GM21390 (cell line): ENCODE measurements at regions not wholly inside any gene's neighbourhood (a gene's known extent, or its start where the extent isn't known, plus 50 kb on each side); places are given as distances from the start of the nearest gene placed in this dataset.
"Not testable (repeated sequence)": the region's sequence is repeated elsewhere in the genome, so short reads cannot be mapped to it uniquely, and the experiment has no call there.

Experiments
- ATAC-seq: cut with Tn5 transposase; IDR thresholded peaks from one replicate; pipeline ENCODE4 v1.9.1; 2021; ENCODE audit not compliant: unreplicated experiment

GRCh38 chr4:123667496-123667895 is 270.9 kb downstream of the SPRY1 start:
- ATAC-seq: no peak

- no peak for ATAC-seq
These were observed 271.4 kb downstream of the SPRY1 start for GRCh38 chr4:123667991-123668390.

GRCh38 chr4:123671636-123672404 is 275.2 kb downstream of the SPRY1 start:
- peak; percentile 96 for ATAC-seq

GRCh38 chr4:123672987-123673386 is 276.4 kb downstream of the SPRY1 start:
- no peak for ATAC-seq

- no peak for ATAC-seq
These were observed 277.4 kb downstream of the SPRY1 start for GRCh38 chr4:123673971-123674370.

- no peak for ATAC-seq
These were observed 278.3 kb downstream of the SPRY1 start for GRCh38 chr4:123674762-123675465.

- ATAC-seq: no peak
These were observed 279.0 kb downstream of the SPRY1 start for GRCh38 chr4:123675567-123675966.

GRCh38 chr4:123676071-123676889 is 279.7 kb downstream of the SPRY1 start:
- no peak for ATAC-seq

- ATAC-seq: no peak
These were observed 280.3 kb downstream of the SPRY1 start for GRCh38 chr4:123676890-123677229.

- ATAC-seq: no peak
These were observed 286.3 kb downstream of the SPRY1 start for GRCh38 chr4:123682931-123683330.

GRCh38 chr4:123684937-123685336 is 288.3 kb downstream of the SPRY1 start:
- not testable (repeated sequence) for ATAC-seq

- not testable (repeated sequence) for ATAC-seq
These were observed 298.9 kb downstream of the SPRY1 start for GRCh38 chr4:123695531-123695930.

GRCh38 chr4:123696687-123697086 is 300.1 kb downstream of the SPRY1 start:
- ATAC-seq: no peak

- ATAC-seq: no peak
These were observed 302.0 kb downstream of the SPRY1 start for GRCh38 chr4:123698556-123698955.

- ATAC-seq: no peak
These were observed 303.5 kb downstream of the SPRY1 start for GRCh38 chr4:123699880-123700771.

- no peak for ATAC-seq
These were observed 304.6 kb downstream of the SPRY1 start for GRCh38 chr4:123701131-123701575.

- no peak for ATAC-seq
These were observed 308.8 kb downstream of the SPRY1 start for GRCh38 chr4:123705419-123705818.

- no peak for ATAC-seq
These were observed 310.4 kb downstream of the SPRY1 start for GRCh38 chr4:123706973-123707372.

- ATAC-seq: no peak
These were observed 312.3 kb downstream of the SPRY1 start for GRCh38 chr4:123708902-123709301.

GRCh38 chr4:123709336-123709735 is 312.7 kb downstream of the SPRY1 start:
- no peak for ATAC-seq

- ATAC-seq: no peak
These were observed 334.4 kb downstream of the SPRY1 start for GRCh38 chr4:123731035-123731434.
